ENCODE measurements at regions not wholly inside any gene's neighbourhood (a gene's known extent, or its start where the extent isn't known, plus 50 kb on each side); places are given as distances from the start of the nearest gene placed in this dataset.

- no peak for DNase-seq (ENCODE audit: low read depth in 2 of 2)
Observed at GRCh38 chr11:45473341-45473895, 187.3 kb upstream of the SYT13 start.

GRCh38 chr11:45472716-45473317, 186.7 kb upstream of the SYT13 start:
- DNase-seq (ENCODE audit: low read depth in 2 of 2) = no peak

GRCh38 chr11:45471266-45471665, 185.1 kb upstream of the SYT13 start:
- no peak for DNase-seq (ENCODE audit: low read depth in 2 of 2)

- no peak for DNase-seq (ENCODE audit: low read depth in 2 of 2)
Observed at GRCh38 chr11:45470794-45471167, 184.6 kb upstream of the SYT13 start.

GRCh38 chr11:45470151-45470793, 184.1 kb upstream of the SYT13 start:
- no peak for DNase-seq (ENCODE audit: low read depth in 2 of 2)

- DNase-seq (ENCODE audit: low read depth in 2 of 2) = no peak
Observed at GRCh38 chr11:45468267-45468856, 182.2 kb upstream of the SYT13 start.

- no peak for DNase-seq (ENCODE audit: low read depth in 2 of 2)
Observed at GRCh38 chr11:45463541-45463940, 177.4 kb upstream of the SYT13 start.

- no peak for DNase-seq (ENCODE audit: low read depth in 2 of 2)
Observed at GRCh38 chr11:45461514-45461913, 175.4 kb upstream of the SYT13 start.

- DNase-seq (ENCODE audit: low read depth in 2 of 2) = no peak
Observed at GRCh38 chr11:45459491-45459890, 173.3 kb upstream of the SYT13 start.

GRCh38 chr11:45458269-45458668, 172.1 kb upstream of the SYT13 start:
- DNase-seq (ENCODE audit: low read depth in 2 of 2) = no peak

- DNase-seq (ENCODE audit: low read depth in 2 of 2) = no peak
Observed at GRCh38 chr11:45457649-45458048, 171.5 kb upstream of the SYT13 start.

GRCh38 chr11:45456686-45457085, 170.5 kb upstream of the SYT13 start:
- DNase-seq (ENCODE audit: low read depth in 2 of 2) = no peak

GRCh38 chr11:45455536-45455935, 169.4 kb upstream of the SYT13 start:
- DNase-seq (ENCODE audit: low read depth in 2 of 2) = no peak

- no peak for DNase-seq (ENCODE audit: low read depth in 2 of 2)
Observed at GRCh38 chr11:45454917-45455401, 168.8 kb upstream of the SYT13 start.

GRCh38 chr11:45453721-45454120, 167.6 kb upstream of the SYT13 start:
- no peak for DNase-seq (ENCODE audit: low read depth in 2 of 2)

- DNase-seq (ENCODE audit: low read depth in 2 of 2) = no peak
Observed at GRCh38 chr11:45451766-45452440, 165.8 kb upstream of the SYT13 start.

- DNase-seq (ENCODE audit: low read depth in 2 of 2) = no peak
Observed at GRCh38 chr11:45450189-45450588, 164.0 kb upstream of the SYT13 start.

GRCh38 chr11:45449036-45449601, 163.0 kb upstream of the SYT13 start:
- no peak for DNase-seq (ENCODE audit: low read depth in 2 of 2)

- DNase-seq (ENCODE audit: low read depth in 2 of 2) = no peak
Observed at GRCh38 chr11:45448561-45448960, 162.4 kb upstream of the SYT13 start.

GRCh38 chr11:45446998-45447397, 160.9 kb upstream of the SYT13 start:
- no peak for DNase-seq (ENCODE audit: low read depth in 2 of 2)

GRCh38 chr11:45446434-45446833, 160.3 kb upstream of the SYT13 start:
- DNase-seq (ENCODE audit: low read depth in 2 of 2) = no peak

- DNase-seq (ENCODE audit: low read depth in 2 of 2) = peak in 1 of 2 experiments; percentile 1
Observed at GRCh38 chr11:45444796-45445195, 158.7 kb upstream of the SYT13 start.

Data from stimulated activated CD4-positive, alpha-beta T cell treated with anti-CD3 and anti-CD28 coated beads, Interleukin-12 subunit alpha, Interleukin-12 subunit beta, amount 100 ng/mL, for 24 hours (primary cell).